LNCAP (cell line): ENCODE measurements at regions not wholly inside any gene's neighbourhood (a gene's known extent, or its start where the extent isn't known, plus 50 kb on each side); places are given as distances from the start of the nearest gene placed in this dataset.

ENCODE experiments used
- TF ChIP-seq, protein P1 (sequence below): fragments of 450-650 bp; IDR thresholded peaks from 2 replicates; pipeline ENCODE4 v1.5.1; 2017; ENCODE audit warnings: mild to moderate bottlenecking

DNA sequence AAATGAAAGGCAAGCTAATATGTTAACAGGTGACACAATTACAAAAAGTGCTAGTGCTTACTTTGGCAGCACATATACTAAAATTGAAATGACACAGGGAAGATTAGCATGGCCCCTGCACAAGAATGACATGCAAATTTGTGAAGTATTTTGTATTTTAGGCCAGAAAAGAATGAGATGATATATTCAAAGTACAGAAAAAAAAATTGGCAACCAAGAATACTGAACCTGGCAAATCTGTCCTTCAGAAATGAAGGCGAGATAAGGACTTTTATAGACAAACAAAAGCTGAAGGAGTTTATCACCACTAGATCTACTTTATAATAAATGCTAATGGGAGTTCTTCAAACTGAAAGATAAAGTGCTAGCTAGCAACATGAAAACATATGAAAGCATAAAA is 350.0 kb upstream of the POU3F1 start:
- TF ChIP-seq, protein P1, sequence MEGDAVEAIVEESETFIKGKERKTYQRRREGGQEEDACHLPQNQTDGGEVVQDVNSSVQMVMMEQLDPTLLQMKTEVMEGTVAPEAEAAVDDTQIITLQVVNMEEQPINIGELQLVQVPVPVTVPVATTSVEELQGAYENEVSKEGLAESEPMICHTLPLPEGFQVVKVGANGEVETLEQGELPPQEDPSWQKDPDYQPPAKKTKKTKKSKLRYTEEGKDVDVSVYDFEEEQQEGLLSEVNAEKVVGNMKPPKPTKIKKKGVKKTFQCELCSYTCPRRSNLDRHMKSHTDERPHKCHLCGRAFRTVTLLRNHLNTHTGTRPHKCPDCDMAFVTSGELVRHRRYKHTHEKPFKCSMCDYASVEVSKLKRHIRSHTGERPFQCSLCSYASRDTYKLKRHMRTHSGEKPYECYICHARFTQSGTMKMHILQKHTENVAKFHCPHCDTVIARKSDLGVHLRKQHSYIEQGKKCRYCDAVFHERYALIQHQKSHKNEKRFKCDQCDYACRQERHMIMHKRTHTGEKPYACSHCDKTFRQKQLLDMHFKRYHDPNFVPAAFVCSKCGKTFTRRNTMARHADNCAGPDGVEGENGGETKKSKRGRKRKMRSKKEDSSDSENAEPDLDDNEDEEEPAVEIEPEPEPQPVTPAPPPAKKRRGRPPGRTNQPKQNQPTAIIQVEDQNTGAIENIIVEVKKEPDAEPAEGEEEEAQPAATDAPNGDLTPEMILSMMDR = no peak

GRCh38 chr1:38394303-38394702 is 347.7 kb upstream of the POU3F1 start:
- TF ChIP-seq, protein P1 = no peak

DNA sequence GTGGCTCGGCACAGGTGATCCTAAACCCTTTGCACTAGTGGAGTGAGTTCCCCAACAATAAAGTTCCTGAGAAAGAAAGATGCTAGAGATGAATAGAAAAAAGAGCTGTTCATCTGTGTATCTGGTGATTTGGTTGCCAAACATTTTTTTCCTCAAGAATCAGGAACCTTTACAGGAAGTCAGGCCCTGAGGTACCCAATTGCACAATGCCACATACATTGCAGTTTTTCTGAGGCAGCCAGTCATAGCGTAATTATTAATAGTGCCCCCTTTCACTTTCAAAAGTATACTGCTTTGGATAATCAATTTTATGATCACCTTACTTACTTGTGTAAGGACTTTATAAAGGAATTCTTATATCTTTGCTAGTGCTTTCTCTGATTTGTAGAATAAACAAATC is 346.3 kb upstream of the POU3F1 start:
- TF ChIP-seq, protein P1 = no peak

- TF ChIP-seq, protein P1 = no peak
Observed at GRCh38 chr1:38381256-38381655, 334.7 kb upstream of the POU3F1 start.

- TF ChIP-seq, protein P1 = no peak
Observed at GRCh38 chr1:38376577-38376976, 330.0 kb upstream of the POU3F1 start.

GRCh38 chr1:38375035-38375434 is 328.4 kb upstream of the POU3F1 start:
- TF ChIP-seq, protein P1 = no peak

DNA sequence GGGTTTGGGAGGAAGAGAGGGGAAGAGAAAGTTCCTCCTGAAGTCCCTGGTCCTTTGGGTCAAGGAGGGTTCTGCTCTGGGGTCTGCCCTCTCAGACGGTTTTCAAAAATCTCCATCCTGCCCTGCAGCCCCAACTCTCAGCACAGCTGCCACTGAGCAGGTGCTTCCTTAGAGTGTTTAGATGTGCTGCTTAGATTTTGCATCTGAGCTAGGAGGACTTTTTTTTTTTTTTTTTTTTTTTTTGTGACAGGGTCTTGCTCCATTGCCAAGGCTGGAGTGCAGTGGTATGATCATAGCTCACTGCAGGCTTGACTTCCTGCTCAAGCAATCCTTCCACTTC is 324.9 kb upstream of the POU3F1 start:
- TF ChIP-seq, protein P1 = no peak

GRCh38 chr1:38370716-38371504 is 324.3 kb upstream of the POU3F1 start:
- TF ChIP-seq, protein P1 = no peak
